Neural cell (in vitro differentiated cells): ENCODE measurements at regions not wholly inside any gene's neighbourhood (a gene's known extent, or its start where the extent isn't known, plus 50 kb on each side); places are given as distances from the start of the nearest gene placed in this dataset.
"Not testable (repeated sequence)": the region's sequence is repeated elsewhere in the genome, so short reads cannot be mapped to it uniquely, and the experiment has no call there.

Experiments used
- EP300 ChIP-seq: fragments of 450-650 bp; conservative IDR thresholded peaks from 2 replicates; pipeline ENCODE4 v1.6.1; 2014; ENCODE audit warnings: antibody characterized with exemption, mild to moderate bottlenecking, moderate library complexity; ENCODE audit not compliant: poor library complexity, severe bottlenecking
- EZH2 ChIP-seq: fragments of 200-600, 300-800 bp; shearing (Covaris generic), sonication (generic); IDR thresholded peaks from 2 replicates; pipeline ENCODE4 v1.6.1; 2014; ENCODE audit warnings: antibody characterized with exemption, low read length, borderline replicate concordance, mild to moderate bottlenecking; ENCODE audit not compliant: insufficient read depth, poor library complexity, severe bottlenecking
- MXI1 ChIP-seq: fragments of 450-650 bp; conservative IDR thresholded peaks from 2 replicates; pipeline ENCODE4 v1.6.1; 2014; ENCODE audit warnings: antibody characterized with exemption, mild to moderate bottlenecking; ENCODE audit not compliant: poor library complexity, severe bottlenecking
- RAD21 ChIP-seq: fragments of 450-650 bp; conservative IDR thresholded peaks from 2 replicates; pipeline ENCODE4 v1.6.1; 2014; ENCODE audit warnings: antibody characterized with exemption, mild to moderate bottlenecking, moderate library complexity
- SMC3 ChIP-seq: fragments of 450-650 bp; conservative IDR thresholded peaks from 2 replicates; pipeline ENCODE4 v1.6.1; 2014; ENCODE audit warnings: antibody characterized with exemption, mild to moderate bottlenecking, moderate library complexity; ENCODE audit not compliant: poor library complexity
- TF ChIP-seq, protein P1 (sequence below): fragments of 450-650 bp; IDR thresholded peaks from 2 replicates; pipeline ENCODE4 v1.5.1; 2014; ENCODE audit warnings: antibody characterized with exemption, mild to moderate bottlenecking, moderate library complexity; ENCODE audit not compliant: poor library complexity, severe bottlenecking

DNA sequence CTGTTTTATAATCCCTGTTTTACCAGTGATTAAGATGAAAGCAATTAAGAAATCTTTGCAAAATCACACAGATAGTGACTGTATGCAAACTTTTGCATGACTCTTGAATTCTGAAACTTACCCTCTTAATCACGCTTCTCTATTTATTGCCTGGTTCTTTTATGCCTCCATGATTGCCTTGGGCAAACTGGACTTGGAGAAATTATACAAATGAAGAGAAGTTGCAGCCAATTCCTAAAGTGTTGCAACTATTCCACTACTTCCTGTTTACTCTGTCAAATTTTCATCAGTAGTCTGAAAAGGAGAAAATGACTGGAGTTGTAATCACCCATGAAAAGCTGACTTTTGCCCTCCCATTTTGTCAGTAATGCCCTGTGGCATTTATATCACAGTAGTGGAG, 1869.9 kb downstream of the KHDRBS2 start:
- TF ChIP-seq, protein P1, sequence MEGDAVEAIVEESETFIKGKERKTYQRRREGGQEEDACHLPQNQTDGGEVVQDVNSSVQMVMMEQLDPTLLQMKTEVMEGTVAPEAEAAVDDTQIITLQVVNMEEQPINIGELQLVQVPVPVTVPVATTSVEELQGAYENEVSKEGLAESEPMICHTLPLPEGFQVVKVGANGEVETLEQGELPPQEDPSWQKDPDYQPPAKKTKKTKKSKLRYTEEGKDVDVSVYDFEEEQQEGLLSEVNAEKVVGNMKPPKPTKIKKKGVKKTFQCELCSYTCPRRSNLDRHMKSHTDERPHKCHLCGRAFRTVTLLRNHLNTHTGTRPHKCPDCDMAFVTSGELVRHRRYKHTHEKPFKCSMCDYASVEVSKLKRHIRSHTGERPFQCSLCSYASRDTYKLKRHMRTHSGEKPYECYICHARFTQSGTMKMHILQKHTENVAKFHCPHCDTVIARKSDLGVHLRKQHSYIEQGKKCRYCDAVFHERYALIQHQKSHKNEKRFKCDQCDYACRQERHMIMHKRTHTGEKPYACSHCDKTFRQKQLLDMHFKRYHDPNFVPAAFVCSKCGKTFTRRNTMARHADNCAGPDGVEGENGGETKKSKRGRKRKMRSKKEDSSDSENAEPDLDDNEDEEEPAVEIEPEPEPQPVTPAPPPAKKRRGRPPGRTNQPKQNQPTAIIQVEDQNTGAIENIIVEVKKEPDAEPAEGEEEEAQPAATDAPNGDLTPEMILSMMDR, result not testable (repeated sequence)
- not testable (repeated sequence) for TF ChIP-seq EZH2, RAD21, MXI1, SMC3, EP300
